T-helper 1 cell treated with Interleukin-12 subunit alpha and Interleukin-12 subunit beta and Interleukin-4 antibody, amounts not matched to agents 30 ng/mL and 1 ng/mL, for 36 hours (primary cell): ENCODE measurements at regions not wholly inside any gene's neighbourhood (a gene's known extent, or its start where the extent isn't known, plus 50 kb on each side); places are given as distances from the start of the nearest gene placed in this dataset.

Source experiments
- intact Hi-C: fragments of 100-400 bp; cut with micrococcal nuclease; formaldehyde crosslinking; loops from one replicate; pipeline ENCODE4 v1.15.1; 2024

- intact Hi-C loops: no loop called here
Measured at GRCh38 chrY:15600565-15600964, 1076.2 kb downstream of the NLGN4Y start.

DNA sequence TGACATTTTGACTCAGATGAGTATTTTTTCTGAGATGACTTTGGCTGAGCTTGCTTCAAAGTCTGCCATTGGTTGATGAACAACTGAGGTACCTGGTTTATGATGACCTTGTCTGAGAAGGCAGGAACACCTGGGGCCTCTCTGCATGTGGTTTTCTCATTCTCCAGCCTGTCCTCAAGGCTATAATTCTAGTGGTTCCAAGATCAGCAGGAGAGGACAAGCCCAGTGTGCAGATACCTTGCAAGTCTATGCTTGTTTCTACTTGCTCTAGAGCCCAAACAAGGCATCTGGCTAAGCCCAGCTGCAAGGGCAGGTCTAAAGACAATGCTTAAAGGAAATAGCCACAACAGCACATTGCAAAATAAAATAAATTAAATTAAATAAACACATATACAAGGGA, 1100.0 kb downstream of the NLGN4Y start:
- intact Hi-C loops: no loop called here

DNA sequence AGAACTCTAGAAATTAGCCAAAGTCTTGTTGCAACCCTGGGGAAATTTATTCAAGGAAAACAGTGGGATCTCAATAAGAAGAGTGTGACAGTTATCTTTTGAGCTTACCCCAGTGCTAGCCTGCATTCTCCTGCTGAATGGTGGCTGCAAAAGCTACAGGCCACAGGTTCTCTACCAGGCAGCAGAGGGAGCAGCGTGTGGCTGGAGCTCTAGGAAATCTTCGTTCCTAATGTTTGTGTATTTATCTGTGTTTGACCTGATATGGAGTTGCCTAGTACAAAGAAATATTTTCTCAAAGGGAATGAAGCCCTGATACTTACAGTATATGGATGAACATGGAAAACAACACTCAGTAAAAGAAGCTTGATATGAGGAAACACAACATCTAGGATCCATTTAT, 1100.6 kb downstream of the NLGN4Y start:
- intact Hi-C loops: no loop called here

- intact Hi-C loops: no loop called here
Measured at GRCh38 chrY:15648198-15648597, 1123.9 kb downstream of the NLGN4Y start.

DNA sequence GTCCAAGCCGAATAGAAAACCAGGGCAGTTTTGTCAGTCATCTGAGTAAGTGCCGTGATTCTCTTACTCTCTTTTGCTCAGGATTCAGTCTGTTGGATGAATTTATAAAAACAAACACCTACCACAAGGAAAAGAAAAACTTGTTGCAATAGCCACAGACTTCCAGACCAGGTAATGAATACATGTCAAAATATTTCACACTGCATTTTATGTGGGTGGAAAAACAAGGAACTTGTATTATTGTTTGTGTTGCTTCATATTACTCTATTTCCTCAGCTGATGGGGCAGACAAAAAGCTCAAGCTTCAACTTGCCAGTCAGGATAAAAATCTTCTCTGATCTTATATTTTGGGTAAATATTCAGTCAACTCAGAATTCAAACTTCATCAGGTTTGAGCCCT, 1125.7 kb downstream of the NLGN4Y start:
- intact Hi-C loops: no loop called here

- intact Hi-C loops: no loop called here
Measured at GRCh38 chrY:15688531-15688930, 1164.2 kb downstream of the NLGN4Y start.

DNA sequence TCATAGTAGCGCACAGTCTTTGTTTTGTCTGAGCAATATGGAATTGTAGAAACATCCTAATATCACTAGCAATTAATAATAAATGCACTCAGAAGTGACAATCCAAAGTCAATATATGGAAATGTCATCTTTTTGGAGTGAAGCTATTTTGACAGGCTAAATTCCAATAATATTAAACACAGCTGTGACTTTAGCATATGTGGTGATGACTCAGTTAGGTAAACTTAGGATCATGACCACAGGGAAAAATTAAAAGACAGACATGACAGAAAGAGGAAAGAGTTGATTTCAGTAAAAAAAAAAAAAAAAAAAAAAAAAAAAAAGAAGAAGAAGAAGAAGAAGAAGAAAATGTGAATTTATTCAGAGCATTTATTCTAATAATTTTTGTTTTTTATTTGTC, 1165.7 kb downstream of the NLGN4Y start:
- intact Hi-C loops: no loop called here

- intact Hi-C loops: no loop called here
Measured at GRCh38 chrY:15702131-15702530, 1177.8 kb downstream of the NLGN4Y start.

GRCh38 chrY:15704906-15705305, 1180.6 kb downstream of the NLGN4Y start:
- intact Hi-C loops: no loop called here

- intact Hi-C loops: no loop called here
Measured at GRCh38 chrY:15749533-15750433, 1225.5 kb downstream of the NLGN4Y start.

- intact Hi-C loops: no loop called here
Measured at GRCh38 chrY:15751001-15751400, 1226.7 kb downstream of the NLGN4Y start.

DNA sequence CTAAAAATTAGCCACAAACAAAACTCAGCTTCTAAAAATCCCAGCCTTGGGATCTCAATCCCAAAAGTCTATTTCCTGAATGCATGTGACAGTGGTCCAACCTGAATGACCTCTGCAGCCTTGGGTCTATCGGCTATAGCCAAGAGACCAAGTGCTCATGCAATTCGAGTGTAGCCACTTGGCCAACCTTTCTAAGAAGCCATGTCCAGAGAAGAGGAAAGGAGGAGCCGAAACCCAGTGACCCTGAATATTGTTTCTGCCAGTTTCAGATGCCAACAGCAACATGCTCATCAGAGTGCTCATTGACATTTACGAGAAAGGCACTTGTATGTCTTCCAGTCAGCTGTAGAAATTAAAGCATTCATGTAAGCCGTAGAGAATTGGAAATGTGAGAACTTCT, 1231.9 kb downstream of the NLGN4Y start:
- intact Hi-C loops: no loop called here

- intact Hi-C loops: no loop called here
Measured at GRCh38 chrY:15773579-15773978, 1249.2 kb downstream of the NLGN4Y start.

GRCh38 chrY:15775880-15776279, 1251.6 kb downstream of the NLGN4Y start:
- intact Hi-C loops: no loop called here

GRCh38 chrY:15779891-15780290, 1255.6 kb downstream of the NLGN4Y start:
- intact Hi-C loops: no loop called here

- intact Hi-C loops: no loop called here
Measured at GRCh38 chrY:15800021-15800420, 1275.7 kb downstream of the NLGN4Y start.

DNA sequence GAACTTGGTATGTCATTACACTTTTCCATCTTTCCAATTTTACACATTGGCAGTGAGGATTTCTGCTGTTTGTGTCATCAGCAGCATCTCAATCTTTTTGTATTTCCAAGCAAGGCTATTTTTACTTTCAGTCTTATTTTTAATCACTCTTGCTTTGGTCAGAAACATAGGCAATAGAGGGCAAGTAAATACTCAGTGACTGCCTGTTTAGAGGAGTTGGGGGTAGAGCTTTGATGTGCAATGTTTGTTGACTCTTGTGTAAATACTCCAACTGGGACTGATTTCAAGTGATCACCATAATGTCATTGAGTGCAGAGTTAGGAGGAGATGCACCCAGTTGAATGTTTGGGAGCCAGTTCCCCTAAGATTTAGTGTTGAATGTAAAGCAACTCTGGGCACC, 1281.7 kb downstream of the NLGN4Y start:
- intact Hi-C loops: no loop called here

- intact Hi-C loops: no loop called here
Measured at GRCh38 chrY:15814241-15814640, 1289.9 kb downstream of the NLGN4Y start.
